Upper lobe of left lung (tissue), 6 donors: ENCODE measurements at regions not wholly inside any gene's neighbourhood (a gene's known extent, or its start where the extent isn't known, plus 50 kb on each side); places are given as distances from the start of the nearest gene placed in this dataset.

Source experiments
- ATAC-seq, 2 donors: fragments of 200-7000 bp; cut with Tn5 transposase; one replicate each; pipeline ENCODE4 v1.9.1; 2022; ENCODE audit warnings: mild to moderate bottlenecking in 2 of 2, moderate library complexity in 2 of 2; ENCODE audit not compliant: low FRiP score in 2 of 2
- DNase-seq, 2 donors: peaks; one replicate each; pipeline ENCODE4 v3.0.0-alpha.2; 2019 to 2020
- H3K27ac ChIP-seq, 4 donors: fragments of 200-600 bp; sonication (generic); one replicate each; pipeline ENCODE4 v1.5.1; 2016 to 2019
- H3K27me3 ChIP-seq, 4 donors: fragments of 200-600 bp; sonication (generic); one replicate each; pipeline ENCODE4 v1.5.1; 2017 to 2019
- H3K36me3 ChIP-seq, 4 donors: fragments of 200-600 bp; sonication (generic); one replicate each; pipeline ENCODE4 v1.5.1; 2016 to 2019
- H3K4me1 ChIP-seq, 4 donors: fragments of 200-600 bp; sonication (generic); one replicate each; pipeline ENCODE4 v1.5.1; 2018 to 2019
- H3K4me3 ChIP-seq, 4 donors: fragments of 200-600 bp; sonication (generic); one replicate each; pipeline ENCODE4 v1.5.1; 2017 to 2019; ENCODE audit warnings: mild to moderate bottlenecking in 2 of 4, moderate library complexity in 1 of 4
- H3K9me3 ChIP-seq, 4 donors: fragments of 200-600 bp; sonication (generic); one replicate each; pipeline ENCODE4 v1.5.1; 2018 to 2019
- POLR2A ChIP-seq, 4 donors: fragments of 450-650 bp; IDR thresholded peaks; one replicate each; pipeline ENCODE4 v1.5.1; 2016 to 2017; ENCODE audit warnings: antibody characterized with exemption in 4 of 4, mild to moderate bottlenecking in 2 of 4
- WGBS, 2 donors: methylation state at CpG; one replicate each; pipeline ENCODE4 v1.1.5; 2017 to 2018; 5-methylcytosine and 5-hydroxymethylcytosine counted together
- donor health status: DM: no; HTN: no; CAD: no; lungs with moderate emphysema.
- donor health status: DM: no; HTN: yes; CAD: no; lungs with severe emphysema.

DNA sequence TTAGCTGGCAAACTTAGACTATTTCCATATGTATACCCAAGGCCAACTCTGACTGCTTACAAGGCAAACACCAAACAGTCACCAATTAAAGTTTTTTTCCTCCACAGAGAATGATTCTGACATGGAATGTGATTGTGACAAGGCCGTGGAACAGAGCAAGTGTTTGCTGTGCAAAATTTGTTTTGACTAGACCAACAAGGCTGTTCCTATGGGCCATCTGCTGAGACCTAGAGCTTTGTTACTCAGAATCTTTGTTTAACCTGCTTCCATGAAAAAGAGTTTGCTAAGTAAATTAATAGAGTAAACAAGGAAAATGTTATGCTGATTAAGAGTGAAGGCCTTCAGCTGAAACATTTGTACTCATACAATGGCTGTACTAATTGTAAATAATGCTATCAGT, 51.6 kb upstream of the IMPG1 start:
- H3K4me1 ChIP-seq = no peaks in the 10 kb centered on the region
- H3K27me3 ChIP-seq = no peaks in the 10 kb centered on the region
- TF ChIP-seq POLR2A (IDR thresholded peaks at IDR 0.05) = no peak
- H3K36me3 ChIP-seq = no peaks in the 10 kb centered on the region
- no peak for ATAC-seq
- H3K27ac ChIP-seq = no peak overlapping the region
- DNase-seq = no peak
- H3K4me3 ChIP-seq = no peak overlapping the region
- 56 to 59% methylated on average over 1 of the region's 1 CpG for WGBS, 2 donors
- no peaks in the 10 kb centered on the region for H3K9me3 ChIP-seq
